ENCODE measurements at regions not wholly inside any gene's neighbourhood (a gene's known extent, or its start where the extent isn't known, plus 50 kb on each side); places are given as distances from the start of the nearest gene placed in this dataset.

DNA sequence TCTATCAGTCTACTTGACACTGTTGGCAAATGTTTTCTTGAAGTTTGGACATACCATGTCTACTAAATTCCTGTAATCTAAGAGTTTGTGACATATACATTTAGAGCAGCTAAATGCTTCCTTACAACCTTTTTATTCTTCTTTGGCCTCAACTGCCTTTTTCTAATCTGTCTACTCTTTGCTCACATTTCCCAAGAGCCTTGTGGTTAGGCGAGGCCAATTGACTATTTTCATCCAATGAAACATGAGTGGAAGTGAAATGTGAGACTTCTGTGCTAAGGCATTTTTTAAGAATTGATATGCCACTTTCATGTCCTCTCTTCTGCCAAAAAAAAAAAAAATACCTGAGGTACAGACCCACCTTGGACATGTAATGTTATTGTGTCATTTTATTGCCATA lies 158.2 kb upstream of the MCHR2 start:
- Histone ChIP-seq H3K9ac (ENCODE audit: low read length) (no peak overlapping the region), H3K9me3 (ENCODE audit: control extremely low read depth in 1 of 3, control insufficient read depth in 2 of 3, insufficient read depth in 1 of 3, low read length in 2 of 3) (no peaks in the 10 kb centered on the region), H3K4me1 (ENCODE audit: control insufficient read depth in 2 of 2, insufficient read depth in 2 of 2, low read length in 2 of 2) (no peaks in the 10 kb centered on the region), H3K4me3 (ENCODE audit: control extremely low read depth in 1 of 5, extremely low read depth in 1 of 5, insufficient read depth in 1 of 5, low read depth in 2 of 5, low read length in 4 of 5) (no peak overlapping the region), H2AFZ (ENCODE audit: insufficient read depth, low read depth, low read length, poor library complexity, severe bottlenecking) (no peak overlapping the region), H3K36me3 (replicated peaks in 1 of 2; ENCODE audit: control extremely low read depth in 1 of 2, control insufficient read depth in 1 of 2, extremely low read depth in 1 of 2, insufficient read depth in 2 of 2, low read length in 1 of 2) (no peaks in the 10 kb centered on the region), H3K79me2 (ENCODE audit: control insufficient read depth, insufficient read depth, low read length) (no peaks in the 10 kb centered on the region), H4K20me1 (ENCODE audit: control insufficient read depth, insufficient read depth, low read length, poor library complexity, severe bottlenecking) (no peaks in the 10 kb centered on the region), H3K27ac (ENCODE audit: low read length in 2 of 2) (no peak overlapping the region), H3K4me2 (replicated peaks; ENCODE audit: low read depth, low read length, poor library complexity, severe bottlenecking) (no peak overlapping the region), H3K27me3 (replicated peaks in 1 of 4; ENCODE audit: control extremely low read depth in 1 of 4, control insufficient read depth in 3 of 4, insufficient read depth in 4 of 4, low read length in 3 of 4) (no peaks in the 10 kb centered on the region)
- Mint-ChIP-seq H3K27ac (no peak overlapping the region), H3K9me3 (ENCODE audit: insufficient read depth) (no peaks in the 10 kb centered on the region), H3K4me1 (no peaks in the 10 kb centered on the region), H3K27me3 (no peaks in the 10 kb centered on the region), H3K4me3 (no peak overlapping the region)
- no peak for ATAC-seq (ENCODE audit: low read depth)
- ChIA-PET POLR2A (interaction anchor here (0.6 kb wide), 1 partner anchor 1885 kb away, joined by 5 read pairs; no protein-coding TSS in a partner anchor), CTCF (no interaction called here)
- intact Hi-C loops (cut with micrococcal nuclease) = no loop called here
- no peak for DNase-seq
- TF ChIP-seq EZH2 (IDR thresholded peaks at IDR 0.05; ENCODE audit: borderline replicate concordance, insufficient read depth, low read depth, low read length, poor library complexity, severe bottlenecking) = no peak
- TF ChIP-seq, protein P1, sequence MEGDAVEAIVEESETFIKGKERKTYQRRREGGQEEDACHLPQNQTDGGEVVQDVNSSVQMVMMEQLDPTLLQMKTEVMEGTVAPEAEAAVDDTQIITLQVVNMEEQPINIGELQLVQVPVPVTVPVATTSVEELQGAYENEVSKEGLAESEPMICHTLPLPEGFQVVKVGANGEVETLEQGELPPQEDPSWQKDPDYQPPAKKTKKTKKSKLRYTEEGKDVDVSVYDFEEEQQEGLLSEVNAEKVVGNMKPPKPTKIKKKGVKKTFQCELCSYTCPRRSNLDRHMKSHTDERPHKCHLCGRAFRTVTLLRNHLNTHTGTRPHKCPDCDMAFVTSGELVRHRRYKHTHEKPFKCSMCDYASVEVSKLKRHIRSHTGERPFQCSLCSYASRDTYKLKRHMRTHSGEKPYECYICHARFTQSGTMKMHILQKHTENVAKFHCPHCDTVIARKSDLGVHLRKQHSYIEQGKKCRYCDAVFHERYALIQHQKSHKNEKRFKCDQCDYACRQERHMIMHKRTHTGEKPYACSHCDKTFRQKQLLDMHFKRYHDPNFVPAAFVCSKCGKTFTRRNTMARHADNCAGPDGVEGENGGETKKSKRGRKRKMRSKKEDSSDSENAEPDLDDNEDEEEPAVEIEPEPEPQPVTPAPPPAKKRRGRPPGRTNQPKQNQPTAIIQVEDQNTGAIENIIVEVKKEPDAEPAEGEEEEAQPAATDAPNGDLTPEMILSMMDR (IDR thresholded peaks at IDR 0.05) = no peak
- WGBS (ENCODE audit: insufficient coverage) = no CpG with 5 or more reads among the region's 1 CpG

DNA sequence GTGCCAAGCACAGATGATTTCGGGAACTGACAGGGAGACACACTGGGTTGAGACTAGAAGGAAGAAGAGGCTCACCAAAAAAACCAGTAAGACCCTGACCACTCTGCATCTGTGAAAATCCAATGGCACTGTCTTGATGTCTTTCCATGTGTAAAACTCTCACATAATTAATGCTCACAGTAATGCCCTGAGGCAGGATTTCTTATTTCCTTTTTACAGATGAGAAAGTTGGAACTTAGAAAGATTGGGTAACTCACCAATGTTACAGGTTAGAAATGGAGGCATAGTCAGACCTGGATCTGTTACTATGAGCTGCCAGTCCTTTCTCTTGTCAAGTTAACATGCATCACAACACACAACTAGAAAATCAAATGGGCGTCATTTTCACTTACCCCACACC lies 151.0 kb upstream of the MCHR2 start:
- no peak overlapping the region for H3K4me3 Mint-ChIP-seq

More for the DNA sequence above, 151.0 kb upstream of the MCHR2 start:
- Mint-ChIP-seq H3K9me3 (ENCODE audit: insufficient read depth) (no peaks in the 10 kb centered on the region), H3K4me1 (no peaks in the 10 kb centered on the region), H3K27ac (no peak overlapping the region), H3K27me3 (peaks cover 5% of the 10 kb centered on the region)
- DNase-seq (no peak), ATAC-seq (ENCODE audit: low read depth) (no peak)
- WGBS (ENCODE audit: insufficient coverage) = 100% methylated on average over 2 of the region's 2 CpGs
- H3K4me1 ChIP-seq (ENCODE audit: control insufficient read depth in 2 of 2, insufficient read depth in 2 of 2, low read length in 2 of 2) = no peaks in the 10 kb centered on the region
- no peak overlapping the region for H3K4me3 ChIP-seq (ENCODE audit: control extremely low read depth in 1 of 5, extremely low read depth in 1 of 5, insufficient read depth in 1 of 5, low read depth in 2 of 5, low read length in 4 of 5)
- H3K27me3 ChIP-seq (replicated peaks in 1 of 4; ENCODE audit: control extremely low read depth in 1 of 4, control insufficient read depth in 3 of 4, insufficient read depth in 4 of 4, low read length in 3 of 4) = no peaks in the 10 kb centered on the region
- no peaks in the 10 kb centered on the region for H3K79me2 ChIP-seq (ENCODE audit: control insufficient read depth, insufficient read depth, low read length)
- no peaks in the 10 kb centered on the region for H3K9me3 ChIP-seq (ENCODE audit: control extremely low read depth in 1 of 3, control insufficient read depth in 2 of 3, insufficient read depth in 1 of 3, low read length in 2 of 3)
- H3K36me3 ChIP-seq (replicated peaks in 1 of 2; ENCODE audit: control extremely low read depth in 1 of 2, control insufficient read depth in 1 of 2, extremely low read depth in 1 of 2, insufficient read depth in 2 of 2, low read length in 1 of 2) = no peaks in the 10 kb centered on the region
- intact Hi-C loops (cut with micrococcal nuclease) = no loop called here
- H2AFZ ChIP-seq (ENCODE audit: insufficient read depth, low read depth, low read length, poor library complexity, severe bottlenecking) = no peak overlapping the region
- H3K4me2 ChIP-seq (replicated peaks; ENCODE audit: low read depth, low read length, poor library complexity, severe bottlenecking) = no peak overlapping the region
- TF ChIP-seq EZH2 (IDR thresholded peaks at IDR 0.05; ENCODE audit: borderline replicate concordance, insufficient read depth, low read depth, low read length, poor library complexity, severe bottlenecking) = no peak
- H4K20me1 ChIP-seq (ENCODE audit: control insufficient read depth, insufficient read depth, low read length, poor library complexity, severe bottlenecking) = no peaks in the 10 kb centered on the region
- ChIA-PET POLR2A (no interaction called here), CTCF (no interaction called here)
- H3K9ac ChIP-seq (ENCODE audit: low read length) = no peak overlapping the region
- no peak overlapping the region for H3K27ac ChIP-seq (ENCODE audit: low read length in 2 of 2)
